ENCODE measurements at regions not wholly inside any gene's neighbourhood (a gene's known extent, or its start where the extent isn't known, plus 50 kb on each side); places are given as distances from the start of the nearest gene placed in this dataset.

DNA sequence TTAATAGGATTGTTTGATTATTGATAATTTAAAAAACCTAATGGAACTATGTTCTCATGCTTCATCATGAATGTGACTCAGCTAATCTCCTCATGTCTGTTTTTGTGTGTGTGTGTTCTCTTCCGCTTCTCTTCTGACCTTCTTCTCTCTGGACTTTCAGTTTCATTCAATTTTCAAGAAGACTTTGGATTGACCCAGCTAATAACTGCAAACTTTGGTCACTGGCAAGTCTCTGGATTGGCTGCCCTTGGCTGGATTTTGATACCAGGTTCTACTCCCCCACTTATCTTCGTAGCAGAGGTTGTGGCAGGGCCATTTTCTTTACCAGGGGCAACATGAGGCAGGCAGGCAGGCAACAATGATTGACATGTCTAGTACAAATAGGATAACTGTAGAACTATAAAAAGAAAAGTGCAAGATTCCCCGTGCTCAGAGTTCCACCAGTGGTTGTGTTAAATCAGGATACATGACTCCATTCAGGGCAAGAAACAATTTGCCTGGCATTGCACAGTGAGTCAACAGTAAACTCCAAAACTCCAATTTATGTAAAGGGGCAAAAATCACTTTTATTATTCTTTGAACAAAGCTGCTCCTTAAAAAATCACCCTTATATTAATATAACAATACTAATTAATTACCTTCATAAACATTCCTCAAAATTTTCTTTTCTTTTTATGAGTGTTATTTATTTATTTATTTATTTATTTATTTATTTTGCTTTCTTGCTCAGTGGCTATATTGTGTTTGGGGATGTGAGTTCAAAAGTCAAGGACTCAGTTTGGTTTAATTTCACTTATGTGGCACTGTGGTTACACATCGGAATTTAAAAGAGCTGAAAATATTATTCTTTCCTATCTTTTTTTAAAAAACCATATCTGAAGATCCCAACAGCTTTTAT, 167.6 kb downstream of the RND3 start:
- CTCF ChIA-PET = no interaction called here
- POLR2A ChIA-PET = no interaction called here

DNA sequence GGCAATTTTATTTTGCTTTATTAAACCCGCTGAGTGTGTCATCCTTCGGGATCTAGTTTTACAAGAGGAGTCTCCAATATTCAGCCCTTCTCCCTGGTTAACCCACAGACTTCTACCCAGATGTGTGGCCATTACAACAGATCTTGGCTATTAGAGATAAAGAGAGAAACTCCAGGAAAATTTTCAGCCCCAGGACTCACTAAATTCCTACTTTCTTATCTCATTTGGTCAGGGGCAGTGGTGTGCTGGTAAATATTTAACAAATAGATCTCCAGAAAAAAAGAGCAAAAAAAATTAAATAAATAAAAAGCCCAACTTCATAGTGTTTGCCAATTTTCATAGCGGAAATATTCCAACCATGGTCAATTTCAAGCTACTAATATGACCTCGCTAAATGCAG, 168.4 kb downstream of the RND3 start:
- ChIA-PET CTCF (no interaction called here), POLR2A (no interaction called here)

DNA sequence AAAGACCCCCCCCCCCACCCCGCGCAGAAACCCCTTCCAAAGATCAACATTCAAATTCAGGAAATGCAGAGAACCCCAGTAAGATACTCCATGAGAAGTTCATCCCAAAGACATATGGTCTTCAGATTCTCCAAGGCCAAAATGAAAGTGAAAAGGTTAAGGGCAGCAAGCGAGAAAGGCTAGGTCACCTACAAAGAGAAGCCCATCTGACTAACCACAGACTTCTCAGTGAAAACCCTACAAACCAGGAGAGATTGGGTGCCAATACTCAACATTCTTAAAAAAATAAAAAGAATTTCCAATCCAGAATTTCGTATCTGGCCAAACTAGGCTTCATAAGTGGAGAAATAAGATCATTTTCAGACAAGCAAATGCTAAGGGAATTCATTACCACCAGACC, 175.2 kb downstream of the RND3 start:
- ChIA-PET POLR2A (no interaction called here), CTCF (no interaction called here)

DNA sequence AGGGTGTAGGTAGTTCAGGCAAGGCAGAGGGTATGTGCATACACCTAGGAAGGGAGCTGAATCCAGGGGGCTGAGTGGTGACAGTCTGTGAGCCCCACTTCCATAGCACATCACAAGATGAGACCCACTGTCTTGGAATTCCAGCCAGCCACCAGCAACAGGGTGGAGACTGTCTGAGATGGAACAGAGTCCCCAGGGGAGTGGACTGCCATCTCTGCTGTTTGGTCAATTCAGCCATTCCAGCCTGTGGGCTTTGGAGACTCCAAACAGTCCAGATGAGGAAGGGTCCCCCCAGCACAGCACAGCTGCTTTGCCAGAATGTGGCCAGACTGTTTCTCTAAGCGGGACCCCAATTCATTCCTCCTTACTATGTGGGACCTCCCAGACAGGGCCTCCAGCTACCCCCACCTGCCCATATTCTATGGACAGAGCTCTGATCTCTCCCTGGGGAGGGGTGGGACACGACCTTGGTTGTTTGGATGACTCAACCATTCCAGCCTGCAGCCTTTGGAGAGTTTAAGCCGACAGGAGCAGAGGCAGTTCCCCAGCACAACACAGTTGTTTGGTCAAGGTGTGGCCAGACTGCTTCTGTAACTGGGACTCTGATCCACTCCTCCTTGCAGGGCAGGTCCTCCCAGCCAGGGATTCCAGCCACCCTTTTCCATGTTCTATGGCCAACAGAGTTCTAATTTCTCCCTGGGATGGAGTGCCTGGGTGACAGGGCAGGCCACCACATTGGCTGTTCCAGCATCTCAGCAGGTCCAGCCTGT, 178.0 kb downstream of the RND3 start:
- CTCF ChIA-PET = no interaction called here
- POLR2A ChIA-PET = no interaction called here

DNA sequence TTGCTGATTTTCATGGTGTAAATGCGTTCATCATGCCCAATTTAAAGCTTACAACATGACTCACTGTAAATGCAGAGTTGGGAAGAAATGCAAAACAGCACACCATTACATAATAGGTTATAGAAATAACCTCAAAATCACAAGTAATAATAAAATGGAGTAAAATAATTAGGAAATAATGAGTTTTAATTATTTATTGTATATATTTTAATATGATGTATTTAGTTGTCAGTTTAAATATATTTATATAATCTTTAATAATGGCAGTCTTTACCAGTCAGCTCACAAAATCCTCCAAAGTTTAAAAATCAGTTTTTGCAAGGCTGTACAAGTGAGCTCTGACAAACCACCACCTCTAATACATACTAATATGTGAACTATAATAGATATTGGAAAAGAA, 180.2 kb downstream of the RND3 start:
- ChIA-PET CTCF (no interaction called here), POLR2A (no interaction called here)

DNA sequence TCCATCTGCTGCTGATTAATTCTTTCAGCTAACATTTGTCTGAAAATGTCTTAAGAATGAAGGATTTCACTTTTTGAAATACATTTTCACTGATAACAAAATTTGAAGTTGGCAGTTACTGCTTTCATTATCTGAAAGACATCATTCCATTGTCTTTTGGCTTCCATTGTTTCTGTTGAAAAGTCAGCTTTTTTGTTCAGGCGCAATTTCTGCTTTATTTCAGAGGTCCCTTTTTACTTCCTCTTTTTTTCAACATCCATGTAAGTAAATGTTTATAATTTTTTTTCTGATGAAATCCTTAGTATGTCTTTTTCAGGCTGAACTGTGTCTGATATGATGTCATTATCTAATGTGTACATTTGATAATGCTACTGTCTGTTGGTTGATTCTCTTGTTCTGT, 184.2 kb downstream of the RND3 start:
- ChIA-PET CTCF (no interaction called here), POLR2A (no interaction called here)

DNA sequence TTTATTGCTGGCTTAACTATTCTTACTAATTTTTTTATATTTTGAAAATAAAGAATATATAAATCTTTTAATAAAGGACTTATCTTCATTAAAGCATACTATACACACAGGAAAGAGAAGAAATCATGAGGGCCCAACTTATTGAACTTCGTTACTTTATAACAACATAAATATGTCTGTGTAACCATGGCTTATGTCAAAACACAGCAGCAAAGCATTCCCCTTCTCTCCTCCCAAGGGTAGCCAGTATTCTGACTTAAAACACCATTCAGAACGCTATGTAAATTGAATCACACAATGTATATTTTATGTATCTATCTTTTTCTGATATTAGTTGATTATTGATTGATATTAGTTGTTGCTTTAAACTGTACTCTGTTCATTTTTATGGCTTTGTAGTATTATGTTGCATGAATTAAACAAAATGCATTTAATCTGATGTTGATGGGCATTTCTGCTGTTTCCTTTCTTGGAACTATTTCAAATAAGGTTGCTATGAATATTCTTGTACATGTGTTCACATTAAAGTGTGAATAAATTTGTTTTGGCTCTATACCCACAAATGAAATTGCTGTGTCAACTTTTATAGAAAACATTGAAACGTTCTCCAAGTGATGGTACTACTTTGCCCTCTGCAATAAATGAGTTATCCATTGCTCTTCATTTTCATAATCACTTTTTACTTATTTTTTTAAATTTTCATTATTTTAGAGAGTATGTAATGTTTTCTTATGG, 188.7 kb downstream of the RND3 start:
- CTCF ChIA-PET = no interaction called here
- POLR2A ChIA-PET = no interaction called here

DNA sequence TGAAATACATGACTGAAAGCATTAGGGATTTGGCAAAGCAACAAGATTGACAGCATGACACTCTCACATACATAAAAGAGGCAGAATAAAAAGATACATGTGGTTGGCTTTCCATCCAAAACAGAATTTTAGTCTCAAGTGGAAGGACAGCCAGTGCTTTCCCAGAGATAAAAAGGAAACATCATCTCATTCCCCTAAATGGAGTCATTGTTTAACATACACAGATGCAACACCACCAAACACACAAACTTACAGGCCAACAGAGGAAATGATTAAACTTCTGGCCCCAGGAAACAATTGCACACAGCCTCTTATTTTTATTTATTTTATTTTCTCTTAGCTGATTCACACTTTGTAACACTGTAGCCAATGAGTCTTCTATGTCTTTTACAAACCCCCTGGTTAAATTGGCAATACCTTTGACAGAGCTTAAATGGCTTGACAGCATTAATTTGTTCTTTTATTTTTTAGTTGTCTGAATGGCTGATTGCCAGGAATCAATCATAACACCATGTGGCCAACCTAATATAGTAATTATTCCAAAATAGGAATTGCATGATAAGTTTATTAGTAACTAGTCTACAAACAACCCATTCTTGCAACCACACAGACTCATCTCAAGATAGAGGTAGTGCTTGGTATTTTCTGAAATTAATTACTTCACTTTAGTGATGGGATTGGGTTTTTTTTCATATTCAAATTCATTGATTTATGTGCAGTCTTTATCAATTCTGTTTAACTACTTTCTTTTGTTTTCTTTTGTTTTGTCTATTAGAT, 190.5 kb downstream of the RND3 start:
- ChIA-PET CTCF (no interaction called here), POLR2A (no interaction called here)

DNA sequence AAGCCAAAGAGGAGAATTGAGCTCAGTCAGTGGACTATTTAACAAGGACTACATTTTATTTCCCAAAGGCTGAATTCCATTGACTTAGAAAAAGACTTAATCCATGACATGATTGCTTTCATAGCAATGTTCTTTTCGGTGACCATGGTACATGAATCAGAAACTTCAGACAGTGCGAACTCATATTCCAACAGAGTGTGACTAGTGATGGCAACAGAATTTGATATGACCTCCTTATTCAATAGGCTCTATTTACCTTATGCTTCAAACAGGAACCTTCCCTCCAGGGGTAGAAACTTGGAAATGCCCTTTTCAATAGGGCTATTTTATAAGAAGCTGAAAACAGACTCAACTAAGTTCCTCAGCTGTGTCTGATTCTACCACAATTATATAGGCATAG, 191.9 kb downstream of the RND3 start:
- ChIA-PET POLR2A (no interaction called here), CTCF (no interaction called here)

DNA sequence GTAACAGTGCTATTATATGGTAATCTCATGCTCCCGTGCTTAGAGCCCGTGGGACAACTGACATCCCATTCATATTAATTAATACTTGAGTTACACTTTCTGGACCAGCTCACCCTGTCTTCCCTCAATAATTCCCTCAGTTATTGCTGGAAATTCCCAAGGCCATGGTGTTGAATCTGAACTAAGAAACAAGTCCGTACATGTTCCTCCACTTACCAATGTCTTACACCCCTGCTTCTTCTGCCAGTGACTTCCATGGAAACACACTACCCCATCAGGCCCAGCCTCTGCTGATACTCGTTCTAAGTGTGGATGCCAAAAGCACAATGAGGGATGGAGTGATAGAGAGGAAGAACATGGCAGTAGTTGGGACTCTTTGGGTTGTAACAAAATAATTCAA, 193.7 kb downstream of the RND3 start:
- ChIA-PET CTCF (no interaction called here), POLR2A (no interaction called here)

DNA sequence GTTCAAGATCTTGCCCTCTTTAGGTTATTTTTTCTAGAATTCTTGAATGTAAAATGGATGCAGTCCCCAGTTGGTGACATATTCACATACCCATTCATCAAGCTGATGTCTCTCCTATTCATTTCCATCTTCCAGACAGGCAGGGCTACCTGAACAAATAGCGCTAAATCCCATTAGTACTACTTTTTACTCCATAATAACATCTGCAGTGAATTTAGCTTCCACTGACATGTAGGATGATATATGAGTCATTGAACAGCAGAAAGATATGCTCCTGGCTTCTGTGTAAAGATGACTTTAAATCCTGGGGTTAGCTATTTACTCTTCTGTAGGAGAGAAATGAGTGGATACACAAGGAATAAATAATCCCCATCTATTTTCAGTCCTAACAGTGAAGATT, 194.7 kb downstream of the RND3 start:
- ChIA-PET CTCF (no interaction called here), POLR2A (no interaction called here)

DNA sequence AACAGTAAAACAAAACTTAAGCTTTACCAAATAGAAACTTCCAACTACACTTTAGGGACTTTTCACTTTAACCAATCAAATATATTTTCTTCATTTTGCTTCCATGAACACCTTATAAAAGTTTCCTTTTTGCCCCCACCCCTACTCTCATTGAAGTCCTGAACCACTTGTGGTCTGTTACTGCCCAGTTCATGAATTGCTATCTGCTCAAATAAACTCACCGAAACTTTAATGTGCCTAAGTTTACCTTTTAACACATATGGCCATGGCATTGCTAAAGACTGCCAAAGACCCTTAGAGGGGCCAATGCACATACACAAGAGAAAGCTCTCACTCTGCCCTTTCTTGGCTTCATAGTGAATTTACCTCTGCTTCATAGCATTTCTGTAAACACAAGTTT, 195.3 kb downstream of the RND3 start:
- CTCF ChIA-PET = no interaction called here
- POLR2A ChIA-PET = no interaction called here

DNA sequence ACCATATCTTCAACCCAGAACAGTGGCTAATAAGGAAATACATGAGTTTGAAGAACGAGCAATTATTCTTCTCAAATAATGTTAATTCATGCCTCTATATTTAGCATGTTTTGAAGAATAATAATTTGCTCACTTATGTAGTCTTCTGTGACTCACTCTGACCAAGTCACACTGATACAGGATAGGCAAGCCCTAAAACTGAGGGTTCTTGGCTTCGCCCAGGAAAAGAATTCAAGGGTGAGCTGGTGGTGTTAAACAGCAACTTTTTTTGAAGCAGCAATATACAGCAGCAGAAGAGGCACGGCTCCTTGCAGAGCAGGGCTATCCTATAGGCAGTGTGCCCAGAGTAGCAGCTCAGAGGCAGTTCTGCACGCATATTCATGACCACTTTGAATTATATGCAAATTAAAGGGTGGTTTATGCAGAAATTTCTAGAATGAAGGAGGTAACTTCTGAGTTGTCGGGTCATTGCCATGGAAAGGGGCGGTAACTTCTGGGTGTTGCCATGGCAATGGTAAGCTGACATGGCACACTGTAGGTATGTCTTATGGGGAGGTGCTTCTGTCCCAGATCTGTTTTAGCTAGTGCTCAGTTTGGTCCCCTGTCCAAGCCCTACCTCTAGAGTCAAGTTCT, 200.6 kb downstream of the RND3 start:
- POLR2A ChIA-PET = no interaction called here
- CTCF ChIA-PET = no interaction called here

DNA sequence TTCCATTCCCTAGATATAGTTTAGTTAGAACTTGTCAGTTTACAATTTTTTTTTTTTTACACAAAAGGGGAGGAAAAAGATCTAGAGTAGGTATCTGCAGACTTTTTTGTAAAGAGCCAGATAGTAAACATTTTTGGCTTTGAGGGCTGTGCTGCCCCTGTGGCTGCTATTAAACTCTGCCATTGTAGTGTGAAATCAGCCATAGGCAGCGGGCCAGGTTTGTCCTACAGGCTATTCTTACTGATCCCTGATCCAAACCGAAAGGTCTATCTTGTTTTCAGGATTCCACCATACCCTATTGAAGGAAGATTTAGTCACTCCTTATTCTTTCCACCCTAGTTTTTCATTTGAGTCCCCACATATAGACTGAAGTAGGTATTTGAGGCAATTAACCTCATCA, 203.4 kb downstream of the RND3 start:
- ChIA-PET POLR2A (no interaction called here), CTCF (no interaction called here)

DNA sequence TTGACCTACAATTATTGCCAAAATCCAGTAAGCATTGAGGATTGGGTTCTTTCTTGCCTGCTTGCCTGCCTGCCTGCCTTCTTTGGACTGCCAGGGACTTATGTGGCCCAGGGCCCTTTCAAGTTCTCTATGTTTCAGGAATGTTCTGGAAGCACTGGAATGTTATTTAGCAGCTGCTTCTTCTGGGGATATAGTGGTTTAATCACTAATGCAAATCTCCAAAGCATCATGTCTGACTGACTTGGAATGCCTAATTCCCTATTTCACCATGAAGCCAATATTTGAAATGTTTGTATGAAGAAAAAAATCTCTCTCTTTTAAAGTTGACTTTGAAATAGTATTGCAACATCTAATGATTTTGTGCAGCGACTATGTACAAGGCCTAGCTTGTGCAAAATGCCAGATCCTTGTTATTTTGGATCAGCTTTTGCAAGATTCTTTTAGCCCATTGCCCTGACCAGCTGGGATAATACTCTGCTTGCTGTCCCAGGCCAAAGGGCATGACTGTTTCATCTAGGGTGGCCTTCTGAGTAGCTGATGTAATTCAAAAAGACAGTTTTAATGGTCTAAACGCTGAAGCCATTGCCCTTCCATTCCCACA, 204.6 kb downstream of the RND3 start:
- CTCF ChIA-PET = no interaction called here

DNA sequence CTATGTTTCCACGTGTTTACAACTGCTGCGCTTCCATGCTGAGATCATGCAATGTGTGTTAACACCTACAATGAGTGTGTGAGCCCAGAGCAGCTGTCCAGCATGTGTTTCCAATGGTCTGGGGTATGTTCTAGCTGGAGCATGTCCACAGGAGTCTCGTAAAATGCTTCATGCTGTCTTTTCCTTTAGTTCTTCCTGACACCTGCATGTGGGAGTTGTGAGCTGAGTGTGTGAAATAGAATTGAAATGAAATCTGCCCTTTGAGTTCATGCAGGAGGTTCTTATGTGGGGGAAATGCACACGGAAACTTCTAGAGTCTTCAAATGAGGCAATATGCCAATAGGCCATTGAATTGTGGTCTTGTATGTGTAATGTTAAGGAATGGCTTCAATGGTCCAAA, 205.1 kb downstream of the RND3 start:
- ChIA-PET POLR2A (no interaction called here), CTCF (no interaction called here)

More for the DNA sequence above, 204.6 kb downstream of the RND3 start:
- POLR2A ChIA-PET = no interaction called here

DNA sequence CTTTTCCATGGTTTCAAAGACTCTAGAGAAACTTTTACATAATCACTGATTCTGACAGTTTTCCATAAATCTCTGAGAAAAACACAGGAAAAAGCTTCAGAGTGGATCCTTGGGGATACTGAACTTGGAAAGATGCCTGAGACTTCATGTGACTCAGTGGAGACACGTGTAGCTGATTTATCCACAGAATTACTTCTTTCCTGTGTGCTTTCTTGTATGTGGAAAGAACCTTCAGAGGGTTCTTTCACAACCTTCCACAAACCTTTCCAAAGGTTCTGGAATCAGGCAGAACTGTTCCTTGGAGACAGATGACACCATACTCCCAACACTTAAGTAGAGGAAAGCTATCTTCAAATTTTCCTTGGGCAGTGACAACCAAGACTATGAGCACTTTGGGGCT, 207.2 kb downstream of the RND3 start:
- ChIA-PET POLR2A (no interaction called here), CTCF (no interaction called here)

DNA sequence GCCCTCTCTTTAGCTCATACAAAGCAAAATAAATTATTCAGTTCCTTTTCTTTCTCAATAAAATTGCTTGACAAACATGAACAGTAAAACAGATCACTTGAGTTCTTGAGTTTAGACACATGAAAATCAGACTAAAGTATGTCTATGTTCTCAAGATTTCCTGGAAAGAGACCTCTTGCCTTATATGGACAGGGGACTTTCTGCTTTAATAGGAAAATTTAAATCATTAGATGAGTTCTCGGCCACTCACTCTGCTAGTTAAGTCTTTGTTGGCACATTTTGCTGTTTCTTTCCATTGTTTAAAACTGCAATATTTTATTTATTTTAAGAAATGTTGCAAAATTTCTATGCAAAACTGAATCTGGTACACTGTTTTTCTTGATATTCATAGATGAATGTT, 207.8 kb downstream of the RND3 start:
- ChIA-PET POLR2A (no interaction called here), CTCF (no interaction called here)

DNA sequence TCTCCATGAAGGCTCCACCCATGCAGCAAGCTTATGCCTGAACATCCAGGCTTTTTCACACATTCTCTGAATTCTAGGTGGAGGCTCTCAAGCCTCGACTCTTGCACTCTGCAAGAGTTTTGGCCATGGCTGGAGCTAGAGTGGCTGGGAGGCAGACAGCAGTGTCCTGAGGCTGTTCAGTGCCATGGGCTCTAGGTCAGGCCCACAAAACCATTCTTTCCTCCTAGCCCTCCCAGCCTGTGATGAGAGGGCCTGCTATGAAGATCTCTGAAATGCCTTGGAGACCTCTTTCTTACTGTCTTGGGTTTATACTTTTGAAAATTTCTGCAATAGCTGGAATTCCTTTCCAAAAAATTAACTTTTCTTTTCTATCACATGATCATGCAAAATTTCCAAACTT, 210.7 kb downstream of the RND3 start:
- CTCF ChIA-PET = no interaction called here
- POLR2A ChIA-PET = no interaction called here

DNA sequence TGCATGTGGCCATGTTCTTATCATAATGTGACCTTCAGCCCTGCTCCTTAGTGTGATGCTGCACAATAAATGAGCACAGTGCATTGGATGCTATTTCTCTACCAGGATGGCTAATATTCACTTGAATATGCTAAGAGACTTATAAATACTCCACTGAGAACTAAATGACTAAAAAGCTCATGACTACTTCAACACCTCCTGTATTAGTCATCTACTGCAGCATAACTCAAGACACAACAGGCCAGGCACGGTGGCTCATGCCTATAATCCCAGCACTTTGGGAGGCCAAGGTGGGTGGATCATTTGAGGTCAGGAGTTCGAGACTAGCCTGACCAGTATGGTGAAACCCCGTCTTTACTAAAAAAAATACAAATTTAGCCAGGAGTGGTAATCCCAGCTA, 213.4 kb downstream of the RND3 start:
- CTCF ChIA-PET = no interaction called here
- POLR2A ChIA-PET = no interaction called here
